Smooth muscle cell (in vitro differentiated cells): ENCODE measurements at regions not wholly inside any gene's neighbourhood (a gene's known extent, or its start where the extent isn't known, plus 50 kb on each side); places are given as distances from the start of the nearest gene placed in this dataset.

Experiments
- DNase-seq: peaks from one replicate; lab custom pipeline; 2025; ENCODE audit not compliant: unreplicated experiment; lab: John Stamatoyannopoulos, UW
- H2AFZ ChIP-seq: fragments of 200-600 bp; sonication (generic); 2 replicates; pipeline ENCODE4 v1.6.0; 2016; ENCODE audit warnings: antibody characterized with exemption, low read depth, mild to moderate bottlenecking
- H3F3A ChIP-seq: fragments of 200-600 bp; sonication (generic); 2 replicates; pipeline ENCODE4 v1.6.0; 2017; ENCODE audit warnings: antibody characterized with exemption, low read depth
- H3K27ac ChIP-seq: fragments of 200-600 bp; sonication (generic); 2 replicates; pipeline ENCODE4 v1.5.1; 2016; ENCODE audit warnings: low read depth, mild to moderate bottlenecking
- H3K27me3 ChIP-seq: fragments of 200-600 bp; sonication (generic); 2 replicates; pipeline ENCODE4 v1.6.1; 2016; ENCODE audit warnings: low read depth, mild to moderate bottlenecking
- H3K36me3 ChIP-seq: fragments of 200-600 bp; sonication (generic); 2 replicates; pipeline ENCODE4 v1.5.1; 2016; ENCODE audit warnings: low read depth
- H3K4me1 ChIP-seq: fragments of 200-600 bp; sonication (generic); 2 replicates; pipeline ENCODE4 v1.5.1; 2016; ENCODE audit warnings: low read depth
- H3K4me2 ChIP-seq: fragments of 200-600 bp; sonication (generic); 2 replicates; pipeline ENCODE4 v1.6.0; 2016; ENCODE audit warnings: mild to moderate bottlenecking
- H3K4me3 ChIP-seq: fragments of 200-600 bp; sonication (generic); 2 replicates; pipeline ENCODE4 v1.5.1; 2016; ENCODE audit warnings: mild to moderate bottlenecking
- H3K79me2 ChIP-seq: fragments of 200-600 bp; sonication (generic); 2 replicates; pipeline ENCODE4 v1.6.0; 2016; ENCODE audit warnings: low read depth, mild to moderate bottlenecking
- H3K9ac ChIP-seq: fragments of 200-600 bp; sonication (generic); 2 replicates; pipeline ENCODE4 v1.6.0; 2016; ENCODE audit warnings: low read depth
- H3K9me3 ChIP-seq: fragments of 200-600 bp; sonication (generic); replicated peaks from 2 replicates; pipeline ENCODE4 v1.5.1; 2016; ENCODE audit warnings: low read depth
- H4K20me1 ChIP-seq: fragments of 200-600 bp; sonication (generic); 2 replicates; pipeline ENCODE4 v1.6.0; 2016; ENCODE audit warnings: low read depth
- WGBS: methylation state at CpG from one replicate; pipeline ENCODE4 v1.1.7; 2016; ENCODE audit warnings: low lambda C conversion rate; 5-methylcytosine and 5-hydroxymethylcytosine counted together
- TF ChIP-seq, protein P1 (sequence below): fragments of 200-600 bp; sonication (generic); IDR thresholded peaks from 2 replicates; pipeline ENCODE4 v1.5.1; 2017; ENCODE audit warnings: borderline replicate concordance, mild to moderate bottlenecking, antibody characterized with exemption; ENCODE audit not compliant: insufficient read depth, poor library complexity, severe bottlenecking

DNA sequence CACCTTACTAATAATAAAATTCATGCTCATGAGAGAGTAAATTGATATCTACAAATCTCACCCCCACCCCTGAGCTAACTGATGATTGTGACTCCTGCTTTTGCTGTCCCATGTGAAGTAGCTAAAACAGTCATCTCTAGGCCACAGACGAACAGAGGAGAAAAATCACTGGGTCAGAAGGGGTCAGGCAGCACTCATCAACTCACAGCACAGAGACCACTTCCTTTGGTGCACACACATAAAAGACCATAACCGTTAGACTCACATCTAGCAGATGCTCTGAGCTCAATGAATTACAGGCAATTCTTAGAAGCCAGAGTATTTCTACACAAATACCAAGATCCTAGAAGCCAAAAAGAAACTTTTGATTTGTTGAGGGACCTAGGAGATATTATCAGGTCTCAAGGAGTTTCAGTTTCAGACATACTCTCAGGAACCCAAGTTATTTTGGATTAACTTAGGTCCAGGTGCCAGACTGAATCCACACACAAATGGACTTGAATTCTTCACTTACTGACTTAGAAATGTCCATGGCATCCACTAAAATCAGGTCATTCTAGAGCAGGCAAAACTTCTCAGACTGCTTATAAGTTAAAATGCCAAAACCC is 65.0 kb upstream of the TES start:
- 73% methylated on average over 2 of the region's 2 CpGs for WGBS
- H3K27ac ChIP-seq, result no peak overlapping the region
- no peaks in the 10 kb centered on the region for H3K4me1 ChIP-seq
- no peaks in the 10 kb centered on the region for H3K9me3 ChIP-seq
- DNase-seq, result no peak
- no peaks in the 10 kb centered on the region for H3K27me3 ChIP-seq
- no peaks in the 10 kb centered on the region for H3K36me3 ChIP-seq
- no peak overlapping the region for H3K9ac ChIP-seq
- no peaks in the 10 kb centered on the region for H3K79me2 ChIP-seq
- H2AFZ ChIP-seq, result no peak overlapping the region
- no peaks in the 10 kb centered on the region for H3F3A ChIP-seq
- no peak overlapping the region for H3K4me3 ChIP-seq
- H3K4me2 ChIP-seq, result no peak overlapping the region
- TF ChIP-seq, protein P1, sequence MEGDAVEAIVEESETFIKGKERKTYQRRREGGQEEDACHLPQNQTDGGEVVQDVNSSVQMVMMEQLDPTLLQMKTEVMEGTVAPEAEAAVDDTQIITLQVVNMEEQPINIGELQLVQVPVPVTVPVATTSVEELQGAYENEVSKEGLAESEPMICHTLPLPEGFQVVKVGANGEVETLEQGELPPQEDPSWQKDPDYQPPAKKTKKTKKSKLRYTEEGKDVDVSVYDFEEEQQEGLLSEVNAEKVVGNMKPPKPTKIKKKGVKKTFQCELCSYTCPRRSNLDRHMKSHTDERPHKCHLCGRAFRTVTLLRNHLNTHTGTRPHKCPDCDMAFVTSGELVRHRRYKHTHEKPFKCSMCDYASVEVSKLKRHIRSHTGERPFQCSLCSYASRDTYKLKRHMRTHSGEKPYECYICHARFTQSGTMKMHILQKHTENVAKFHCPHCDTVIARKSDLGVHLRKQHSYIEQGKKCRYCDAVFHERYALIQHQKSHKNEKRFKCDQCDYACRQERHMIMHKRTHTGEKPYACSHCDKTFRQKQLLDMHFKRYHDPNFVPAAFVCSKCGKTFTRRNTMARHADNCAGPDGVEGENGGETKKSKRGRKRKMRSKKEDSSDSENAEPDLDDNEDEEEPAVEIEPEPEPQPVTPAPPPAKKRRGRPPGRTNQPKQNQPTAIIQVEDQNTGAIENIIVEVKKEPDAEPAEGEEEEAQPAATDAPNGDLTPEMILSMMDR, result no peak
- H4K20me1 ChIP-seq, result no peaks in the 10 kb centered on the region

DNA sequence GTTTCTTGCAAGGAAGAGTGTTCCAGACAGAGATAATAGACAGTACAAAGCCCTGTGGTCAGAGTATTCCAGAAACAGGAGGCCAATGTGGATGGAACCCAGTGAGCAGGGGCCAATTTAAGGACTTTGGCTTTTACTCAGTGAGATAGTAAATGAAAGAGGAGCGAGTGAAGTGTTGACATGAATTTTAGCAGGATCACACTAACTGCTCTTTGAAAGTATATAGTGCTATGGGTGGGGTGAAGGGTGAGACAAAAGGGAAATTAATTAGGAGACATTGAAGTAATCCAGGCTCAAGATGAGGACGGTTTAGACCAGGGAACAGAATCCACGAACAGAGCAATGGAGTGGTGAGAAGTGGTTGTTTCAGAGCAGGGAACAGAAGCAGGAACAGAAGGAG is 62.2 kb upstream of the TES start:
- H3K4me3 ChIP-seq, result no peak overlapping the region
- no peaks in the 10 kb centered on the region for H3K27me3 ChIP-seq
- no peak overlapping the region for H3K4me2 ChIP-seq
- no peak overlapping the region for H3K27ac ChIP-seq
- WGBS, result 48% methylated on average over 3 of the region's 3 CpGs
- H3F3A ChIP-seq, result no peaks in the 10 kb centered on the region
- no peaks in the 10 kb centered on the region for H3K79me2 ChIP-seq
- no peak overlapping the region for H3K9ac ChIP-seq
- DNase-seq, result no peak
- no peaks in the 10 kb centered on the region for H3K4me1 ChIP-seq
- H4K20me1 ChIP-seq, result no peaks in the 10 kb centered on the region
- H3K36me3 ChIP-seq, result no peaks in the 10 kb centered on the region
- no peak overlapping the region for H2AFZ ChIP-seq
- TF ChIP-seq, protein P1, result no peak
- no peaks in the 10 kb centered on the region for H3K9me3 ChIP-seq

DNA sequence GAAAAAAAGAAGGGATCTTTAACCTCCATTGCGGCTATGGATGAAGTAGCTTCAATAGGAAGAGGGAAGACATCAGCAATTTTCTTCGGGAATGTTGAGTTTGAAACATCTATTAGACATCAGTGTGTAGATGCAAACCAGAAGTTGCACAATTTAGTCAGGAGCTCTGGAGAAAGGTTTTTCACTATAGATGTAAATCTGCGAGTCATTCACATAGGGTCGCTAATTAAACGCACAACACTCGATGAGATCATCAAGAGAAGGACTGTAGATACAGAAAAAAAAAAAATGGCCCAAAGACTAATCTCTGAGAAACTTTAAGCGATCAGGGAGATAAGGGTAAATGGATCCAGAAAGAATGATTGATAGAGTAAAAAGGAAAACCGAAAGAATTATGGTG is 61.7 kb upstream of the TES start:
- no peaks in the 10 kb centered on the region for H3F3A ChIP-seq
- H3K27me3 ChIP-seq, result no peaks in the 10 kb centered on the region
- H3K79me2 ChIP-seq, result no peaks in the 10 kb centered on the region
- no peaks in the 10 kb centered on the region for H3K9me3 ChIP-seq
- no peak for DNase-seq
- H4K20me1 ChIP-seq, result no peaks in the 10 kb centered on the region
- whole genome bisulfite sequencing, result 80% methylated on average over 8 of the region's 8 CpGs
- H3K27ac ChIP-seq, result no peak overlapping the region
- no peak overlapping the region for H3K4me2 ChIP-seq
- no peaks in the 10 kb centered on the region for H3K4me1 ChIP-seq
- no peak overlapping the region for H2AFZ ChIP-seq
- TF ChIP-seq, protein P1, result no peak
- H3K4me3 ChIP-seq, result no peak overlapping the region
- no peak overlapping the region for H3K9ac ChIP-seq
- no peaks in the 10 kb centered on the region for H3K36me3 ChIP-seq

DNA sequence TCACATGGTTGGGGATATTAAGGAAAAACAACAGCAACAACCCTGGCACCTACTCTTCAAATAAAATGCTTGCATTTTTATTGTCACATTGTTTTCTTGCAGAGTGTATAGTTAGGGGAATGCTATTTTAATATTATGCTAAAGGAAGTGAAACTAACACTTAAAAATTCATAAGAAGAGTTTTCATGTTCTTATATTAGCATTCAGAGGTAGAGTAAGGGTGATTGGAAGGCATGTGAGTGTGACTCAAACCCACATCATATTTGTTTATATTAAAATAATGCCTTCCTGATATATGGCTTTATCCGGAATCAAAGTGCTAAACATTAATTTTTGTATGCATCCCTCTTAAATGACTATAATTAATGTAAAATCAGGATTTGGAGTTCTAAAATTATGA is 59.8 kb upstream of the TES start:
- Histone ChIP-seq H3K27me3 (no peaks in the 10 kb centered on the region), H3K4me1 (no peaks in the 10 kb centered on the region), H3K9me3 (no peaks in the 10 kb centered on the region), H3K27ac (no peak overlapping the region), H3K9ac (no peak overlapping the region), H3K79me2 (no peaks in the 10 kb centered on the region), H3K4me2 (no peak overlapping the region), H4K20me1 (no peaks in the 10 kb centered on the region), H2AFZ (no peak overlapping the region), H3K36me3 (no peaks in the 10 kb centered on the region), H3K4me3 (no peak overlapping the region), H3F3A (no peaks in the 10 kb centered on the region)
- WGBS, result 89% methylated on average over 1 of the region's 1 CpG
- DNase-seq, result no peak
- TF ChIP-seq, protein P1, result no peak
